ENCODE measurements at regions not wholly inside any gene's neighbourhood (a gene's known extent, or its start where the extent isn't known, plus 50 kb on each side); places are given as distances from the start of the nearest gene placed in this dataset.
"Not testable (repeated sequence)": the region's sequence is repeated elsewhere in the genome, so short reads cannot be mapped to it uniquely, and the experiment has no call there.

- no peak for DNase-seq
These were observed 179.2 kb upstream of the HSF2 start for GRCh38 chr6:122220254-122220653.

GRCh38 chr6:122222761-122223160, 176.7 kb upstream of the HSF2 start:
- DNase-seq, result no peak

- no peak for DNase-seq
These were observed 176.2 kb upstream of the HSF2 start for GRCh38 chr6:122223251-122223650.

- DNase-seq, result no peak
These were observed 160.6 kb upstream of the HSF2 start for GRCh38 chr6:122238861-122239260.

GRCh38 chr6:122246906-122247658, 152.4 kb upstream of the HSF2 start:
- DNase-seq, result no peak

- no peak for DNase-seq
These were observed 151.3 kb upstream of the HSF2 start for GRCh38 chr6:122248001-122248669.

GRCh38 chr6:122248844-122249243, 150.6 kb upstream of the HSF2 start:
- no peak for DNase-seq

- DNase-seq, result no peak
These were observed 140.6 kb upstream of the HSF2 start for GRCh38 chr6:122258839-122259238.

GRCh38 chr6:122264557-122264956, 134.9 kb upstream of the HSF2 start:
- DNase-seq, result no peak

GRCh38 chr6:122265755-122266154, 133.7 kb upstream of the HSF2 start:
- DNase-seq, result no peak

GRCh38 chr6:122268394-122268793, 131.1 kb upstream of the HSF2 start:
- no peak for DNase-seq

GRCh38 chr6:122276637-122277036, 122.8 kb upstream of the HSF2 start:
- DNase-seq, result no peak

DNA sequence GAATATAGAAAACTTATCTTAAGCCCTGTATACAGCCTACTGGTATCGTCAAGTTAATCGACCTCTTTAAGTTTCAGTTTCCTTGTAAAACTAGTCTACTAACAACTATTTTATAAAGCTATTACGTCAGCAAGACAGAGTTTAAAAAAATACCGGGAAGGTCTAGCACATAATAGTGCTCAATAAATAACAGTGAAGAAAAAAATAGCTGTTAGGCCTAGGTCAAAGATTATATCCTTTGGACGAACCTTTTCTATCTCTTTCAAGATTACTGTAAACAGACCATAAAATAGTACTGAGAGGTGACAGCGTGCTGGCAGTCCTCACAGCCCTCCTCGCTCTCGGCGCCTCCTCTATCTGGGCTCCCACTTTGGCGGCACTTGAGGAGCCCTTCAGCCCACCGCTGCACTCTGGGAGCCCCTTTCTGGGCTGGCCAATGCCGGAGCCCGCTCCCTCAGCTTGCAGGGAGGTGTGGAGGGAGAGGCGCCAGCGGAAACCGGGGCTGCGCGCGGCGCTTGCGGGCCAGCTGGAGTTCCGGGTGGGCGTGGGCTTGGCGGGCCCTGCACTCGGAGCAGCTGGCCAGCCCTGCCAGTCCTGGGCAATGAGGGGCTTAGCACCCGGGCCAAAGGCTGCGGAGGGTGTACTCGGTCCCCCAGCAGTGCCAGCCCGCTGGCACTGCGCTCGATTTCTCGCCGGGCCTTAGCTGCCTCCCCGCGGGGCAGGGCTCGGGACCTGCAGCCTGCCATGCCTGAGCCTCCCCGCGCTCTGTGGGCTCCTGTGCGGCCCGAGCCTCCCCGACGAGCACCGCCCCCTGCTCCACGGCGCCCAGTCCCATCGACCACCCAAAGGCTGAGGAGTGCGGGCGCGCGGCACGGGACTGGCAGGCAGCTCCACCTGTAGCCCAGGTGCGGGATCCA, 119.1 kb upstream of the HSF2 start:
- not testable (repeated sequence) for DNase-seq

GRCh38 chr6:122283884-122284283, 115.6 kb upstream of the HSF2 start:
- DNase-seq, result no peak

DNA sequence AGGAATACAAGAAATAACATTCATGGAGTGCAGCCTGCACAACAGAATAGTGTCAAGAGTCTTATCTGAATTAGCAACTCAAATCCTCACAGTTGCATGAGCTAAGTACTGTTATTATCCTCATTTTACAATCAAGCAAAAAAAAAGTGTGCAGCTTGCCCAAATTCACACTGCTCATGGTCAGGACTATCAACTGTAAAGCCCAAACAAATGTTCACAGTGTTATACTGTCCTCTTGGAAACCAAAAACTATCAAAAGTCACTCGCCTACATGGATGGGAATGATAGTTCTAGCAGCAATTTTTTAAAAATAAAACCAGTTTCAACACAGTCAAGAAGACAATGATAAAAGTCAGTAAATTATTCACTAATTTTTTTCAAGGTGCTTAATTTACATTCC, 114.6 kb upstream of the HSF2 start:
- DNase-seq, result no peak

DNA sequence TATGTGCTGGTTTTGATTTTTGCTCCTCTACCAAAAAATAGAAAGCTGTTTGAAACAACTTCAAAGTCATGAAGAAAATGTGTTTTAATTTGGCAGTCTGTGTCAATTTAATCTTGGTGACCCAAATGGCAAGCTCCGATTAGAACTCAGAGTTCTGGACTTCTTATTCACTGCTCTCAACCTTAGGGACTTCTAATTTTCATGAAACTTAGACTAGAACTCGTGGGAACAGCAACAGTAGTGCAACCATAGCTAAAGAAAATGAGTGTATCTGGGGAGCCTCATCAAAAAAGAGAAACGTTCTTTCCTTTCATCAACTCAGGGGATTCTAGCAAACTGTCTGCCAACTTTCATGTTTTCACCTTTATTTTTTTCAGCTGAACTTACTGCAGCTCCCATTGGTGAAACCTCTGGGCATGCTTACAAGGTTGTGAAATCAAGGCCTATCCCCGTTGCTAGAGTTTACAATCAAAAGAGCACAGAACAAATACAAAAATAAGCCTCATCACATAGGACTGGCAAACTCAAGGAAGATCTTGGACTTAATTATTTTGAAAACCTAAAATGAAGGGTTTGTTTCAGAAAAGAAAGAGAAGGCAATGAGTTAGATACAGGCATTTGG, 114.0 kb upstream of the HSF2 start:
- no peak for DNase-seq

- no peak for DNase-seq
These were observed 112.9 kb upstream of the HSF2 start for GRCh38 chr6:122286512-122286911.

DNA sequence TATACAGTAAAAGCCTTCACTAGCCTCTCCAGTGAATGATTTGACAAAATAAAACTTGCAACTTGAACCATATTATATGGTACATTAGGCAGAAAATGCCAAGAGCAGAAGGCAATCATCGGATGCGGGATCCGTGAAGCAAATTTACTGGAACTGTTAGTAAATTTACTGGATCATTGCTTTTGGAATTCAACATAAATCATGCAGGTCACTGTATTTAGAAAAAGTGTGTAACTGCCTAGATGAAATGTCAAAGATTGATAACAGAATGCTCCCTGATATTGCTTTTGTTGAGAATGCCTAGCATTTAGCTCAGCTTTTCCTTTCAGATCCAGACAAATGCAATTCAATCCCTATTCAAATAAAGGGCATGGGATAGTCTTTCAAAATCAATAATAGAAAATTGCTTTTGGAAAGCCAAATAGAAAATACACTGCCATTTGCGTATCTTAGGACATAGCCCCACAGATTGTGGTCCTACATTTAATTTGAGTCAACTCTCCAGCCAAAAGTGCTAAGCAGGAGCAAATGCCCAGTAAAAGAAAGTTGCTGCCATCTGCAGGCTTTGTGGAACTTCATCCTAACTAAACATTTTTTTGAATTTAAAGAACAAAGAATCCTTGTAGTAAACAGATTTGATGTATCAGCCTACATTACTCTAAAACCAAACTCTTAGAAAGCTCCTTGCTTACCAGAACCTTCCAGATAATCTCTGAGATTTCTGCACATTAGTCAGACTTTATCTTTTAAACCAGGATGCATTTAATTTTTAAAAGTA, 109.5 kb upstream of the HSF2 start:
- no peak for DNase-seq

- no peak for DNase-seq
These were observed 102.4 kb upstream of the HSF2 start for GRCh38 chr6:122297010-122297409.

- DNase-seq, result no peak
These were observed 97.4 kb upstream of the HSF2 start for GRCh38 chr6:122302067-122302466.

- DNase-seq, result no peak
These were observed 91.9 kb upstream of the HSF2 start for GRCh38 chr6:122307577-122307976.

- DNase-seq, result no peak
These were observed 91.4 kb upstream of the HSF2 start for GRCh38 chr6:122308074-122308473.

Measured in CD4-positive, alpha-beta T cell treated with Interleukin-10 for 1 hour (primary cell).